HL-60 (cell line): ENCODE measurements at regions not wholly inside any gene's neighbourhood (a gene's known extent, or its start where the extent isn't known, plus 50 kb on each side); places are given as distances from the start of the nearest gene placed in this dataset.

Experiments used
- GABPA ChIP-seq: IDR thresholded peaks from 2 replicates; pipeline ENCODE4 v1.6.1; 2012; ENCODE audit warnings: low read depth
- POLR2AphosphoS5 ChIP-seq: IDR thresholded peaks from 2 replicates; pipeline ENCODE4 v1.6.1; 2012; ENCODE audit warnings: low read depth
- SPI1 ChIP-seq: IDR thresholded peaks from 2 replicates; pipeline ENCODE4 v1.6.1; 2012; ENCODE audit warnings: low read depth, mild to moderate bottlenecking, borderline replicate concordance
- TF ChIP-seq, protein P1 (sequence below): IDR thresholded peaks from 2 replicates; pipeline ENCODE4 v1.6.1; 2012; ENCODE audit warnings: low read depth; ENCODE audit not compliant: insufficient replicate concordance
- TF ChIP-seq, protein P2 (sequence below): IDR thresholded peaks from one replicate; pipeline ENCODE4 v1.5.1; 2011; ENCODE audit warnings: low read length, control low read depth, inconsistent platforms; ENCODE audit not compliant: insufficient read depth

DNA sequence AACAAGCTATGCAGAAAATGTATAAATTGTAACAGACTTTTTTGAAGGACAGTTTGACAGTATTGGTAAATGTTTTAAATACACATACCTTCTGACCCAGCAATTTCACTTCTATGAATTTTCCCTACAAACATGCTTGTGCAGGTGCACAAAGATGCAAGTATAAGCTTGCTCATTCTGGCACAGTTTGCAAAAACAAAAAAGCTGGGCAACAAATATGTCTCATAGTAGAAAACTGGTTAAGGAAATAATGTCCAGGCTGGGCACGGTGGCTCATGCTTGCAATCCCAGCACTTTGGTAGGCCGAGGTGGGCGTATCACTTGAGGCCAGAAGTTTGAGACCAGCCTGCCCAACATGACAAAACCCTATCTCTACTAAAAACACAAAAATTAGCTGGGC lies 96.9 kb upstream of the NEDD4L start:
- TF ChIP-seq POLR2AphosphoS5 (no peak), GABPA (no peak), SPI1 (no peak)
- TF ChIP-seq, protein P1, sequence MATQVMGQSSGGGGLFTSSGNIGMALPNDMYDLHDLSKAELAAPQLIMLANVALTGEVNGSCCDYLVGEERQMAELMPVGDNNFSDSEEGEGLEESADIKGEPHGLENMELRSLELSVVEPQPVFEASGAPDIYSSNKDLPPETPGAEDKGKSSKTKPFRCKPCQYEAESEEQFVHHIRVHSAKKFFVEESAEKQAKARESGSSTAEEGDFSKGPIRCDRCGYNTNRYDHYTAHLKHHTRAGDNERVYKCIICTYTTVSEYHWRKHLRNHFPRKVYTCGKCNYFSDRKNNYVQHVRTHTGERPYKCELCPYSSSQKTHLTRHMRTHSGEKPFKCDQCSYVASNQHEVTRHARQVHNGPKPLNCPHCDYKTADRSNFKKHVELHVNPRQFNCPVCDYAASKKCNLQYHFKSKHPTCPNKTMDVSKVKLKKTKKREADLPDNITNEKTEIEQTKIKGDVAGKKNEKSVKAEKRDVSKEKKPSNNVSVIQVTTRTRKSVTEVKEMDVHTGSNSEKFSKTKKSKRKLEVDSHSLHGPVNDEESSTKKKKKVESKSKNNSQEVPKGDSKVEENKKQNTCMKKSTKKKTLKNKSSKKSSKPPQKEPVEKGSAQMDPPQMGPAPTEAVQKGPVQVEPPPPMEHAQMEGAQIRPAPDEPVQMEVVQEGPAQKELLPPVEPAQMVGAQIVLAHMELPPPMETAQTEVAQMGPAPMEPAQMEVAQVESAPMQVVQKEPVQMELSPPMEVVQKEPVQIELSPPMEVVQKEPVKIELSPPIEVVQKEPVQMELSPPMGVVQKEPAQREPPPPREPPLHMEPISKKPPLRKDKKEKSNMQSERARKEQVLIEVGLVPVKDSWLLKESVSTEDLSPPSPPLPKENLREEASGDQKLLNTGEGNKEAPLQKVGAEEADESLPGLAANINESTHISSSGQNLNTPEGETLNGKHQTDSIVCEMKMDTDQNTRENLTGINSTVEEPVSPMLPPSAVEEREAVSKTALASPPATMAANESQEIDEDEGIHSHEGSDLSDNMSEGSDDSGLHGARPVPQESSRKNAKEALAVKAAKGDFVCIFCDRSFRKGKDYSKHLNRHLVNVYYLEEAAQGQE: no peak
- TF ChIP-seq, protein P2, sequence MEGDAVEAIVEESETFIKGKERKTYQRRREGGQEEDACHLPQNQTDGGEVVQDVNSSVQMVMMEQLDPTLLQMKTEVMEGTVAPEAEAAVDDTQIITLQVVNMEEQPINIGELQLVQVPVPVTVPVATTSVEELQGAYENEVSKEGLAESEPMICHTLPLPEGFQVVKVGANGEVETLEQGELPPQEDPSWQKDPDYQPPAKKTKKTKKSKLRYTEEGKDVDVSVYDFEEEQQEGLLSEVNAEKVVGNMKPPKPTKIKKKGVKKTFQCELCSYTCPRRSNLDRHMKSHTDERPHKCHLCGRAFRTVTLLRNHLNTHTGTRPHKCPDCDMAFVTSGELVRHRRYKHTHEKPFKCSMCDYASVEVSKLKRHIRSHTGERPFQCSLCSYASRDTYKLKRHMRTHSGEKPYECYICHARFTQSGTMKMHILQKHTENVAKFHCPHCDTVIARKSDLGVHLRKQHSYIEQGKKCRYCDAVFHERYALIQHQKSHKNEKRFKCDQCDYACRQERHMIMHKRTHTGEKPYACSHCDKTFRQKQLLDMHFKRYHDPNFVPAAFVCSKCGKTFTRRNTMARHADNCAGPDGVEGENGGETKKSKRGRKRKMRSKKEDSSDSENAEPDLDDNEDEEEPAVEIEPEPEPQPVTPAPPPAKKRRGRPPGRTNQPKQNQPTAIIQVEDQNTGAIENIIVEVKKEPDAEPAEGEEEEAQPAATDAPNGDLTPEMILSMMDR: no peak
